Astrocyte (in vitro differentiated cells and primary cell): ENCODE measurements at regions not wholly inside any gene's neighbourhood (a gene's known extent, or its start where the extent isn't known, plus 50 kb on each side); places are given as distances from the start of the nearest gene placed in this dataset.

ENCODE experiments used
- EZH2 ChIP-seq: IDR thresholded peaks from 2 replicates; pipeline ENCODE4 v1.6.1; 2012; ENCODE audit warnings: mild to moderate bottlenecking, low read length, inconsistent platforms; ENCODE audit not compliant: insufficient read depth
- TF ChIP-seq, protein P1 (sequence below): IDR thresholded peaks from 2 replicates; pipeline ENCODE4 v1.5.1; 2011; ENCODE audit warnings: low read depth, mild to moderate bottlenecking, inconsistent platforms, low read length, moderate library complexity; ENCODE audit not compliant: insufficient read depth

DNA sequence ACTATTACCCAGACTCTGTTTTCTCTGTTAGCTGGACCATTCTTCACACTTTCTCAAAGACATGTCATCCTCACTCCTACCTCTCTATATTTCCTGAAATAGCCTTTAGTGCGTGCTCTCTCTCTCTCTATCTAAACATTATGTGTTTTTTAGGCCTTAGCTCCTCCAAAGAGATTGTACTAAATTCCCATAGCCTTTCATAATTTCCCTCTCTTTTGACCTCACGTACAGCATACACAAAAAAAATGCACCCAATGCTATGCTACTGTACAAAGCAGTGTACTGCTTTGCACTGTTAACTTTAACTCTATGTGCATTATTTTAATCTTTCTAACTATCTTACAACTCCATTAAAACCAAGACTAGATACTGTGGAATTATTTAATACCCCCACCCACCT lies 288.4 kb downstream of the DAD1 start:
- TF ChIP-seq, protein P1, sequence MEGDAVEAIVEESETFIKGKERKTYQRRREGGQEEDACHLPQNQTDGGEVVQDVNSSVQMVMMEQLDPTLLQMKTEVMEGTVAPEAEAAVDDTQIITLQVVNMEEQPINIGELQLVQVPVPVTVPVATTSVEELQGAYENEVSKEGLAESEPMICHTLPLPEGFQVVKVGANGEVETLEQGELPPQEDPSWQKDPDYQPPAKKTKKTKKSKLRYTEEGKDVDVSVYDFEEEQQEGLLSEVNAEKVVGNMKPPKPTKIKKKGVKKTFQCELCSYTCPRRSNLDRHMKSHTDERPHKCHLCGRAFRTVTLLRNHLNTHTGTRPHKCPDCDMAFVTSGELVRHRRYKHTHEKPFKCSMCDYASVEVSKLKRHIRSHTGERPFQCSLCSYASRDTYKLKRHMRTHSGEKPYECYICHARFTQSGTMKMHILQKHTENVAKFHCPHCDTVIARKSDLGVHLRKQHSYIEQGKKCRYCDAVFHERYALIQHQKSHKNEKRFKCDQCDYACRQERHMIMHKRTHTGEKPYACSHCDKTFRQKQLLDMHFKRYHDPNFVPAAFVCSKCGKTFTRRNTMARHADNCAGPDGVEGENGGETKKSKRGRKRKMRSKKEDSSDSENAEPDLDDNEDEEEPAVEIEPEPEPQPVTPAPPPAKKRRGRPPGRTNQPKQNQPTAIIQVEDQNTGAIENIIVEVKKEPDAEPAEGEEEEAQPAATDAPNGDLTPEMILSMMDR, result no peak
- TF ChIP-seq EZH2, result no peak
